Hepatocyte (in vitro differentiated cells): ENCODE measurements at regions not wholly inside any gene's neighbourhood (a gene's known extent, or its start where the extent isn't known, plus 50 kb on each side); places are given as distances from the start of the nearest gene placed in this dataset.

Source experiments
- DNase-seq: peaks from one replicate; pipeline ENCODE4 v3.0.0-alpha.2; 2016; ENCODE audit warnings: low spot score
- H2AFZ ChIP-seq: fragments of 200-600 bp; sonication (generic); 2 replicates; pipeline ENCODE4 v1.6.0; 2016; ENCODE audit warnings: antibody characterized with exemption, mild to moderate bottlenecking
- H3K27ac ChIP-seq: fragments of 200-600 bp; sonication (generic); 2 replicates; pipeline ENCODE4 v1.5.1; 2016; ENCODE audit warnings: mild to moderate bottlenecking
- H3K27me3 ChIP-seq: fragments of 200-600 bp; sonication (generic); 2 replicates; pipeline ENCODE4 v1.6.1; 2016
- H3K36me3 ChIP-seq: fragments of 200-600 bp; sonication (generic); replicated peaks from 2 replicates; pipeline ENCODE4 v1.5.1; 2016; ENCODE audit warnings: low read depth; ENCODE audit not compliant: insufficient read depth
- H3K4me1 ChIP-seq: fragments of 200-600 bp; sonication (generic); 2 replicates; pipeline ENCODE4 v1.5.1; 2016; ENCODE audit warnings: mild to moderate bottlenecking, moderate library complexity; ENCODE audit not compliant: insufficient read depth
- H3K4me2 ChIP-seq: fragments of 200-600 bp; sonication (generic); 2 replicates; pipeline ENCODE4 v1.6.0; 2016
- H3K4me3 ChIP-seq: fragments of 200-600 bp; sonication (generic); 2 replicates; pipeline ENCODE4 v1.5.1; 2016; ENCODE audit warnings: mild to moderate bottlenecking
- H3K79me2 ChIP-seq: fragments of 200-600 bp; sonication (generic); 2 replicates; pipeline ENCODE4 v1.6.0; 2017; ENCODE audit warnings: mild to moderate bottlenecking
- H3K9me2 ChIP-seq: fragments of 200-600 bp; sonication (generic); replicated peaks from 2 replicates; pipeline ENCODE4 v1.6.0; 2017; ENCODE audit warnings: mild to moderate bottlenecking; ENCODE audit not compliant: insufficient read depth
- H3K9me3 ChIP-seq: fragments of 200-600 bp; sonication (generic); 2 replicates; pipeline ENCODE4 v1.5.1; 2016; ENCODE audit warnings: low read depth, mild to moderate bottlenecking
- H4K20me1 ChIP-seq: fragments of 200-600 bp; sonication (generic); 2 replicates; pipeline ENCODE4 v1.6.0; 2016; ENCODE audit warnings: mild to moderate bottlenecking; ENCODE audit not compliant: insufficient read depth, poor library complexity, severe bottlenecking
- EZH2 ChIP-seq: fragments of 200-600 bp; sonication (generic); IDR thresholded peaks from 2 replicates; pipeline ENCODE4 v1.6.1; 2016; ENCODE audit warnings: antibody characterized with exemption, mild to moderate bottlenecking, borderline replicate concordance
- EZH2phosphoT487 ChIP-seq: fragments of 200-600 bp; sonication (generic); IDR thresholded peaks from one replicate; pipeline ENCODE4 v1.6.1; 2018; ENCODE audit warnings: antibody characterized with exemption, mild to moderate bottlenecking, low read depth, moderate library complexity; ENCODE audit not compliant: unreplicated experiment, severe bottlenecking
- WGBS: methylation state at CpG from one replicate; pipeline ENCODE4 v1.1.6; 2016; ENCODE audit warnings: low lambda C conversion rate; ENCODE audit errors: missing lambda C conversion rate; 5-methylcytosine and 5-hydroxymethylcytosine counted together
- TF ChIP-seq, protein P1 (sequence below): fragments of 200-600 bp; sonication (generic); IDR thresholded peaks from 2 replicates; pipeline ENCODE4 v1.5.1; 2016; ENCODE audit warnings: antibody characterized with exemption, mild to moderate bottlenecking; ENCODE audit not compliant: poor library complexity

DNA sequence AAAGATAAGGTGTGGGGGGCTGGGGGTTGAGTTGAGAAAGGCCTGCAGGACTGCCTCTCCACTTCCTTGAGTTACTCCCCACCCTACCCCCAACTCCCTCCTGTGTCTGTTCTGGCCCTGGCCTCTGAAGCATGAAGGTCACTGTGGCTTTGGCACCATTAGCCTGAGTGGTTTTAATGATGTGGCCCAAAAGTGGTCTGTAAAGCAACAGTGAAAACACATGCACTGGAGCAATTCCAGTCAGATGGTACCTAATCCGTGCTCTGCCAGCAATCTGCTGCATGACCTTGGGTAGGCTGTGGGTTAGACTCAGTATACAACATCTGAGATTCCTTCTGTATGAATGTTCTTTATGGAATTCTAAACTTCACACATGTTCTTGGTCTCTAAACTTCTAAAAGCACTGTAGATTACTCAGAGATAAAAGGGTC, 86.5 kb upstream of the ATP1A1 start:
- H3K4me2 ChIP-seq: no peak overlapping the region
- H3K4me1 ChIP-seq: peaks cover 34% of the 10 kb centered on the region
- no peaks in the 10 kb centered on the region for H3K27me3 ChIP-seq
- TF ChIP-seq EZH2 (no peak), EZH2phosphoT487 (no peak)
- TF ChIP-seq, protein P1, sequence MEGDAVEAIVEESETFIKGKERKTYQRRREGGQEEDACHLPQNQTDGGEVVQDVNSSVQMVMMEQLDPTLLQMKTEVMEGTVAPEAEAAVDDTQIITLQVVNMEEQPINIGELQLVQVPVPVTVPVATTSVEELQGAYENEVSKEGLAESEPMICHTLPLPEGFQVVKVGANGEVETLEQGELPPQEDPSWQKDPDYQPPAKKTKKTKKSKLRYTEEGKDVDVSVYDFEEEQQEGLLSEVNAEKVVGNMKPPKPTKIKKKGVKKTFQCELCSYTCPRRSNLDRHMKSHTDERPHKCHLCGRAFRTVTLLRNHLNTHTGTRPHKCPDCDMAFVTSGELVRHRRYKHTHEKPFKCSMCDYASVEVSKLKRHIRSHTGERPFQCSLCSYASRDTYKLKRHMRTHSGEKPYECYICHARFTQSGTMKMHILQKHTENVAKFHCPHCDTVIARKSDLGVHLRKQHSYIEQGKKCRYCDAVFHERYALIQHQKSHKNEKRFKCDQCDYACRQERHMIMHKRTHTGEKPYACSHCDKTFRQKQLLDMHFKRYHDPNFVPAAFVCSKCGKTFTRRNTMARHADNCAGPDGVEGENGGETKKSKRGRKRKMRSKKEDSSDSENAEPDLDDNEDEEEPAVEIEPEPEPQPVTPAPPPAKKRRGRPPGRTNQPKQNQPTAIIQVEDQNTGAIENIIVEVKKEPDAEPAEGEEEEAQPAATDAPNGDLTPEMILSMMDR: no peak
- no peaks in the 10 kb centered on the region for H3K9me2 ChIP-seq
- H2AFZ ChIP-seq: no peak overlapping the region
- H3K36me3 ChIP-seq: no peaks in the 10 kb centered on the region
- no peaks in the 10 kb centered on the region for H3K9me3 ChIP-seq
- no peaks in the 10 kb centered on the region for H4K20me1 ChIP-seq
- DNase-seq: no peak
- WGBS: 53% methylated on average over 1 of the region's 1 CpG
- no peak overlapping the region for H3K4me3 ChIP-seq
- no peaks in the 10 kb centered on the region for H3K79me2 ChIP-seq
- H3K27ac ChIP-seq: no peak overlapping the region

DNA sequence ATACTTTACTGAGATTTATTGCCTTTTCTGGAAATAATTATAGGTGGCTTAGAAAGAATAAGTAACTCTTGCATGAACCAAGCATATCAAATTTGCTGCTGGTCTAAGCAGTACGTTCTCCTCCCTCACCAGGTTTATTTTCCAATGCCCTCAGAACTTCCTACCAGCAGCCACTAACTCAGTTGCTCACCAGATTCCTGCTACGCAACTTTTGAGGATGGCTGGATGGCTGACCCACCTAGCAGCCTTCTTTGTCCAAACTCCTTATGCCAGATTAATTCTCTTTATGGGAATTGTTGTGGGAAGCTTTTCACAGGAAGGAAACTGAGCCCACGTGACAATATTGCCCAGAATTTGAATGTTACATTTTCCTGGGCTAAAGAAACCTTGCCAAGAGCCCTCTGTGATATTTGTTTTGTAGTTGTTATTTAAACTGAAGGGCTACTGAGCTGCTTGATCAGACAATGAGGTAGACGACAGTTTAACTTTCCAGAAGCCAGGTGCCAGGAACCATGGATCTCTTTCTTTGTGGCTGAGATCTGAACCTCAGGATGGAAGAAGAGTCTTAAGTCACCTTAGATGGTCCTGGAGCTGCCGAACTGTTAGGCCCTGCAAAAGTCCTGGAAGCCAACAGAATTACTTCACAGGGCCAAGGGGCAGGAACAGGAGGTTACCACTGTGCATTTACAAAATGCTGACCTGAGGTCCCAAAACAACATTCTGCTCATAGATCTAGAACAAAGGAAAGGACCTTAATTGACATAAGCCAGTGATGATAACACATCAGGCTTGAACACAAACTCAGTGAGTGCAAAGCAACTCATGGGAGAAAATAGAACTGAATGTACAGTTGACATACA, 85.5 kb upstream of the ATP1A1 start:
- 80% methylated on average over 5 of the region's 5 CpGs for WGBS
- no peaks in the 10 kb centered on the region for H3K9me2 ChIP-seq
- peaks cover 36% of the 10 kb centered on the region for H3K4me1 ChIP-seq
- no peaks in the 10 kb centered on the region for H3K9me3 ChIP-seq
- H3K36me3 ChIP-seq: no peaks in the 10 kb centered on the region
- TF ChIP-seq EZH2phosphoT487: no peak
- TF ChIP-seq, protein P1: no peak
- TF ChIP-seq EZH2: no peak
- no peak overlapping the region for H3K4me2 ChIP-seq
- H4K20me1 ChIP-seq: no peaks in the 10 kb centered on the region
- no peak overlapping the region for H3K27ac ChIP-seq
- H3K79me2 ChIP-seq: no peaks in the 10 kb centered on the region
- DNase-seq: no peak
- no peaks in the 10 kb centered on the region for H3K27me3 ChIP-seq
- H3K4me3 ChIP-seq: no peak overlapping the region
- H2AFZ ChIP-seq: no peak overlapping the region

DNA sequence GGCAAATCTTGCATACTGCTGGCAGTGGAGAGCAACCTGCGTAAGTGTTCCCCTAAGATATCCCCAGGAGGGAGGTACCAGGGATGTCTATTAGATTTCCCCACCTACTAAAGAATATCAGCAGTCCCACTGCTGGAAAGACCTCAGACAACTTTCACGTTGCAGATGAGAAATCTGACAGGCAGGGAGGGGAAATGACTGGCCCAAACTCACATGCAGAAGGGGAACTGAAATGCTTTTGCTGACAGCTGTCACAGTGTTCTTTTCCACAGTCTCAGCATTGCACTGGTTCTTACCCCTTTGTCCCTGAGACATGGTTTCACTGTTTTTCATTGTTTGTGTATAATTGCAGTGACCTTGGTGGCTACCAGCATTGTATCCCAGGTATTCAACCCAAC, 84.8 kb upstream of the ATP1A1 start:
- H3K27ac ChIP-seq: no peak overlapping the region
- WGBS: 85% methylated on average over 2 of the region's 2 CpGs
- TF ChIP-seq EZH2: no peak
- TF ChIP-seq, protein P1: no peak
- TF ChIP-seq EZH2phosphoT487: no peak

More for the DNA sequence above, 84.8 kb upstream of the ATP1A1 start:
- no peaks in the 10 kb centered on the region for H3K27me3 ChIP-seq
- no peak overlapping the region for H3K4me3 ChIP-seq
- H3K9me2 ChIP-seq: no peaks in the 10 kb centered on the region
- no peak for DNase-seq
- H3K79me2 ChIP-seq: no peaks in the 10 kb centered on the region
- no peaks in the 10 kb centered on the region for H4K20me1 ChIP-seq
- no peak overlapping the region for H3K4me2 ChIP-seq
- no peaks in the 10 kb centered on the region for H3K9me3 ChIP-seq
- peaks cover 39% of the 10 kb centered on the region for H3K4me1 ChIP-seq
- H2AFZ ChIP-seq: no peak overlapping the region
- H3K36me3 ChIP-seq: no peaks in the 10 kb centered on the region
